ENCODE measurements at regions not wholly inside any gene's neighbourhood (a gene's known extent, or its start where the extent isn't known, plus 50 kb on each side); places are given as distances from the start of the nearest gene placed in this dataset.

DNA sequence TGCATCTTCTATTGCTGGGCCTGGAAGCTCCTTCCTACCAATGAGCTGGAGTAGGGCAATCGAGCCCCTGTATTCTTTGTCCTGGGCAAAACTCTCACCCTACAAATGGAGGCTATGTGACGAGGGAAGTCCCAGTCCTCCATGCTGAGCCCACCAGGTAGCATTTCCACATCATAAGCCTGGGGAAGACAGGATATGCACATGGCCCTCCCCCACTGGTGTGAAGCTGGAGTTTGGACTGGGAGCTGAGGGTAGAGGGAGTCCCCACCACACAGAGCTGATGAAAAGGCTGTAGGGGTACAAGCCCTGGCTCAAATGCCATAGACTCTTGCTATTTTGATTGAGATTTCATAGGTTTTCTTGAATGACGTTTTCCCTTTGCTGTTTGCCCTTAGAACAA lies 99.5 kb upstream of the FOXC1 start:
- H3K4me1 ChIP-seq (ENCODE audit: control insufficient read depth, insufficient read depth, low read length, poor library complexity, severe bottlenecking), result no peaks in the 10 kb centered on the region
- H3K36me3 ChIP-seq (ENCODE audit: control insufficient read depth, insufficient read depth, low read length), result no peaks in the 10 kb centered on the region
- no peak overlapping the region for H3K27ac ChIP-seq (ENCODE audit: insufficient read depth, low read length, poor library complexity, severe bottlenecking)
- DNase-seq, result no peak
- H3K9me3 ChIP-seq (ENCODE audit: control insufficient read depth, low read length), result no peaks in the 10 kb centered on the region
- no peak overlapping the region for H3K4me3 ChIP-seq (ENCODE audit: insufficient read depth, low read depth, low read length, poor library complexity, severe bottlenecking)
- H3K27me3 ChIP-seq (replicated peaks; ENCODE audit: control insufficient read depth, insufficient read depth, low read length, poor library complexity, severe bottlenecking), result no peaks in the 10 kb centered on the region

DNA sequence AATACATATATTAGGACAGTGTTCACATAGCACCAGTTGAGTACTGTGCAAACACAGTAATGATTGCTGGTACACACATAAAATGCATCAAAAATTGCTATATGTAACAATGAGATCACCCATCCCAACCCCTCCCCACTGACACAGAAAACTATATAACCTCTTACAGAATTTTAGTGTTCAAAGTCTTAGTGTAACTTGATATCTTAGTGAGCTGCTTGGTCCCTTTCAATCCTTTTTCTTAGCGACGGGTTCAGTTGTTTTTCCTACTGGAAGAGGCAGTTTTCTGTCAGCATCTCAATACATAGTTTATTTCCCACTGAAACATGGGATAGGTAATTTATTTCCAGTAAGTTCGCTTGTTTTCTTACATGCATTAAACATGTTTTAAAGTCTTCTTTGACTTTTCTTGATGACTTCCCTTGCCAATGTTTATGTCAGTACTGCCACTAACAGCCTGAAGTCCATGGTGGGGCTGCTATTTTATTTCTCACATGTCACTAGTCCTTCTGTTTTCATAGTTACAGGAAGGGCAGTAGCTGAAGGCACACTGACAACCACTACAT lies 96.4 kb upstream of the FOXC1 start:
- no peaks in the 10 kb centered on the region for H3K9me3 ChIP-seq (ENCODE audit: control insufficient read depth, low read length)
- H3K4me3 ChIP-seq (ENCODE audit: insufficient read depth, low read depth, low read length, poor library complexity, severe bottlenecking), result no peak overlapping the region
- H3K4me1 ChIP-seq (ENCODE audit: control insufficient read depth, insufficient read depth, low read length, poor library complexity, severe bottlenecking), result no peaks in the 10 kb centered on the region
- no peak overlapping the region for H3K27ac ChIP-seq (ENCODE audit: insufficient read depth, low read length, poor library complexity, severe bottlenecking)
- no peak for DNase-seq
- H3K27me3 ChIP-seq (replicated peaks; ENCODE audit: control insufficient read depth, insufficient read depth, low read length, poor library complexity, severe bottlenecking), result no peaks in the 10 kb centered on the region
- no peaks in the 10 kb centered on the region for H3K36me3 ChIP-seq (ENCODE audit: control insufficient read depth, insufficient read depth, low read length)

DNA sequence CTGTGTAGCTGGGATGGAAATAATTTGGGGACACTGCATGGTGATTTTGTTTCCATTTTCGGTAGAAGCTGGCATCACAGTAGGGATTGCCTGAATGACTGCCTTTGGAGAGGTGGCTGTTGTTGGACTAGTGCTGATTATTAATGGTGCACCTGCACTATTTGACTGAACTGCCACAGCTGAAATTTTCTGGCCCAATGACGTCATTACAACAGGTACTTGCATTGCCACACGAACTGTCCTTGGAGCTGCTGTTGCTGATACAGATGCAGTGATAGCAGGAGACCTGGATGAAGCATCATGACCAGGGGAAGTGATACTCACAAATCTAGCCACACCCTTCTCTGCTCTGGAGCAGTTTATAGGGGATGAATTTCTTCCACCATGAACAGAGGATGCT lies 95.6 kb upstream of the FOXC1 start:
- Histone ChIP-seq H3K27me3 (replicated peaks; ENCODE audit: control insufficient read depth, insufficient read depth, low read length, poor library complexity, severe bottlenecking) (no peaks in the 10 kb centered on the region), H3K27ac (ENCODE audit: insufficient read depth, low read length, poor library complexity, severe bottlenecking) (no peak overlapping the region), H3K36me3 (ENCODE audit: control insufficient read depth, insufficient read depth, low read length) (no peaks in the 10 kb centered on the region), H3K4me1 (ENCODE audit: control insufficient read depth, insufficient read depth, low read length, poor library complexity, severe bottlenecking) (no peaks in the 10 kb centered on the region), H3K9me3 (ENCODE audit: control insufficient read depth, low read length) (no peaks in the 10 kb centered on the region), H3K4me3 (ENCODE audit: insufficient read depth, low read depth, low read length, poor library complexity, severe bottlenecking) (no peak overlapping the region)
- no peak for DNase-seq

DNA sequence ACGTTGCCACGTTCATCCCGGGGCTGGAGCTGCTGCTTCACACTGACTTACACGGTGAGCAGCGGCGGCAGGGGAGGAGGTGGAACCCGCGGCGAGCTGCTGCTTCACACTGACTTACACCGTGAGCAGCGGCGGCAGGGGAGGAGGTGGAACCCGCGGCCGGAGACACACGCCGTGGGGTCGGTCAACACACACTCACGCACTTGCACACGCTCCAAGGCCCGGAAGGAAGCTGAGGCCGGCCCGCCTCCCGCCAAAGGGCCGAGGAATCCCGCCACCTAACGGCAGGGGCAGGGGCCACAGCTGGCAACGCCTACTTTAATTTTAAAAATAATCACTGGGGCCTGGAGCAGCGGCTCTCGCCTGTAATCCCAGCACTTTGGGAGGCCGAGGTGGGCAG lies 94.4 kb upstream of the FOXC1 start:
- H3K9me3 ChIP-seq (ENCODE audit: control insufficient read depth, low read length), result no peaks in the 10 kb centered on the region
- H3K4me3 ChIP-seq (ENCODE audit: insufficient read depth, low read depth, low read length, poor library complexity, severe bottlenecking), result no peak overlapping the region
- no peaks in the 10 kb centered on the region for H3K27me3 ChIP-seq (replicated peaks; ENCODE audit: control insufficient read depth, insufficient read depth, low read length, poor library complexity, severe bottlenecking)
- H3K36me3 ChIP-seq (ENCODE audit: control insufficient read depth, insufficient read depth, low read length), result no peaks in the 10 kb centered on the region
- no peak overlapping the region for H3K27ac ChIP-seq (ENCODE audit: insufficient read depth, low read length, poor library complexity, severe bottlenecking)
- DNase-seq, result no peak
- no peaks in the 10 kb centered on the region for H3K4me1 ChIP-seq (ENCODE audit: control insufficient read depth, insufficient read depth, low read length, poor library complexity, severe bottlenecking)

DNA sequence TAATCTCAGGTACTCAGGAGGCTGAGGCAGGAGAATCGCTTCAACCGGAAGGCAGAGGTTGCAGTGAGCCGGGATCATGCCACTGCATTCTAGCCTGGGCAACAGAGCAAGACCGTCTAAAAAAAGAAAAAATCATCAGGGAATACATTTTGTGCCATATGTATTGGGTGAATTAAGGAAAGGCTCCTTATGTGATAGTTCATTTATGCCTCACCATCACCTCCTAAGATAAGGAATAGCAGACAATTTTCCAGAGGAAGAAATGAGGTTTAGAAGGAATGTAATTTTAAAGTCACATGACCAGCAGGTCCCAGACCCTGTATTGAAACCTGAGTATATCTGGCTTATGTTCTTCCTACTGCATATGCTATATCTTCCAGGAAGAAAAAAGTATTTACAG lies 93.9 kb upstream of the FOXC1 start:
- Histone ChIP-seq H3K27me3 (replicated peaks; ENCODE audit: control insufficient read depth, insufficient read depth, low read length, poor library complexity, severe bottlenecking) (no peaks in the 10 kb centered on the region), H3K4me1 (ENCODE audit: control insufficient read depth, insufficient read depth, low read length, poor library complexity, severe bottlenecking) (no peaks in the 10 kb centered on the region), H3K4me3 (ENCODE audit: insufficient read depth, low read depth, low read length, poor library complexity, severe bottlenecking) (no peak overlapping the region), H3K9me3 (ENCODE audit: control insufficient read depth, low read length) (no peaks in the 10 kb centered on the region), H3K36me3 (ENCODE audit: control insufficient read depth, insufficient read depth, low read length) (no peaks in the 10 kb centered on the region), H3K27ac (ENCODE audit: insufficient read depth, low read length, poor library complexity, severe bottlenecking) (no peak overlapping the region)
- no peak for DNase-seq

DNA sequence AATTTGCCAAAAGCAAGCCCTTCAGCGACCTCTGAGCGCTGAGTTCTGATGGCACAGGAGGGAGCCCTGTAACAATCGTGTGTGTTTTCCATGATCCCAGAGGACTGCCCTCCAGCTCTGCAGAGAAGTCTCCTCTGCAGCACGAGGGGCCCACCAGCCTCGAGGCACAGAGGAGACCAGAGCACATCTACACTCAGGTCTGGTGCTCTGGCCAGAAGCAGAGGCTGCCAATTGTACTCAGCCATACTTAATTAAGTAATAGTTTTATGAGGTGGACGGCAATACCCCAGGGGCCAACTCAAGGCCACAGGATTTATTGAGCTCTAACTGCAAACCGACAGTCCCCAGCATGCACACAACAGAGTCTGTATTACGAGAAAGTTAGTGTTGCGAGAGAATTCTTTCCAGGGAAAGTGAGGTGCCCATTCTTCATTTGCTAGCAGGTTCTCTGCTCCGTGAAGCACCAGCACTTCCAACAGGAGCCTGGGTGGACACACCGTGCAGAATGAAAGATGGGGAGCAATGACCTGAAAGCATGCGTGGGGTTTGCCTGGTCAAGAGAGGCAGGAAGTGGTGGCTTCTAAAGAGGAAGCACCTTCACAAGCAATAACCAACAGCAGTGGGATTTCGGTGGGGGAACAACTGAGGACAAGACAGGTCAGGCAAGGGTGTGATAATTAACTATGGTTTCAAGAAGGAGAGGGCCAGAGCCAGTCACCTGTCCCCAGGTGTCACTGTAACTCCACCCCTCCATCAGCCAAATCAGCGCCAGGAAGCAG lies 92.8 kb upstream of the FOXC1 start:
- DNase-seq, result no peak
- Histone ChIP-seq H3K4me3 (ENCODE audit: insufficient read depth, low read depth, low read length, poor library complexity, severe bottlenecking) (no peak overlapping the region), H3K4me1 (ENCODE audit: control insufficient read depth, insufficient read depth, low read length, poor library complexity, severe bottlenecking) (no peaks in the 10 kb centered on the region), H3K27ac (ENCODE audit: insufficient read depth, low read length, poor library complexity, severe bottlenecking) (no peak overlapping the region), H3K36me3 (ENCODE audit: control insufficient read depth, insufficient read depth, low read length) (no peaks in the 10 kb centered on the region), H3K27me3 (replicated peaks; ENCODE audit: control insufficient read depth, insufficient read depth, low read length, poor library complexity, severe bottlenecking) (no peaks in the 10 kb centered on the region), H3K9me3 (ENCODE audit: control insufficient read depth, low read length) (no peaks in the 10 kb centered on the region)

DNA sequence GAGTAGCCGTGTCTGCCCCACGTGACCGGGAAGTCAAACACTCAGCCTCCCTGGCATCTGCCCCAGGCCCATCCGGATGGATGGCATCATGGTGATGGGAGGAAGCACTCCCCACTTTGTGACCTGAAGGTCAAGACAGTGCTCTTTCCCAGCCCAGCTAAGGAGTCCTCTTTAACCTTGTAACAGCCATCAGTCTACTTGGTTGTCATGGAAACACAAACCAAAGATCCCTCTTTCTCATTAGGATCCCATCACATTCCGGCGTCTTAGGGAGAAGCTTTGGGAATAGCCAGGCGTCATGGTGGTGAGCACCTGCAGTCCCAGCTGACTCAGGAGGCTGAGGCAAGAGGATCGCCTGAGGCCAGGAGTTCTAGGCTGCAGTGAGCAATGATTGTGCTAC lies 90.9 kb upstream of the FOXC1 start:
- Histone ChIP-seq H3K4me1 (ENCODE audit: control insufficient read depth, insufficient read depth, low read length, poor library complexity, severe bottlenecking) (no peaks in the 10 kb centered on the region), H3K27ac (ENCODE audit: insufficient read depth, low read length, poor library complexity, severe bottlenecking) (no peak overlapping the region), H3K4me3 (ENCODE audit: insufficient read depth, low read depth, low read length, poor library complexity, severe bottlenecking) (no peak overlapping the region), H3K36me3 (ENCODE audit: control insufficient read depth, insufficient read depth, low read length) (no peaks in the 10 kb centered on the region), H3K27me3 (replicated peaks; ENCODE audit: control insufficient read depth, insufficient read depth, low read length, poor library complexity, severe bottlenecking) (no peaks in the 10 kb centered on the region), H3K9me3 (ENCODE audit: control insufficient read depth, low read length) (no peaks in the 10 kb centered on the region)
- no peak for DNase-seq

DNA sequence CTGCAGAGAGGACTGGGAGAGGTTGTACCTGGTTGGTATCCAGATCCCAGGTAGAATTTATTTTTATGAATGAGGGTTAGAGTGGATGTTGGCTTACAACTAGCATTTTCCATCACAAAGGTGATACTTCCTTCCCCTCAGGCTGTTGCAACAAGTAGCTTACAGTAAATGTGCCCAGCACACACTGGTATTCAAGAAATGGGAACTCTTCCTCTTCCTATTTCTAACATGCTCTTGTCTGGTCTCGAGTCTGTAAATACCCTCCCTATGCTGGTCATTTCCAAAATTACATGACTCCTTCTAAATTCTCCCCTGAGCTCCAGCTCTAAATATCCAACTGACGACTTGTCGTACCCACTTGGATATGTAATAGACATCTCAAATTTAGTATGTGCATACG lies 90.1 kb upstream of the FOXC1 start:
- Histone ChIP-seq H3K27me3 (replicated peaks; ENCODE audit: control insufficient read depth, insufficient read depth, low read length, poor library complexity, severe bottlenecking) (no peaks in the 10 kb centered on the region), H3K36me3 (ENCODE audit: control insufficient read depth, insufficient read depth, low read length) (no peaks in the 10 kb centered on the region), H3K4me1 (ENCODE audit: control insufficient read depth, insufficient read depth, low read length, poor library complexity, severe bottlenecking) (peaks cover 6% of the 10 kb centered on the region), H3K27ac (ENCODE audit: insufficient read depth, low read length, poor library complexity, severe bottlenecking) (no peak overlapping the region), H3K9me3 (ENCODE audit: control insufficient read depth, low read length) (no peaks in the 10 kb centered on the region), H3K4me3 (ENCODE audit: insufficient read depth, low read depth, low read length, poor library complexity, severe bottlenecking) (no peak overlapping the region)
- no peak for DNase-seq

DNA sequence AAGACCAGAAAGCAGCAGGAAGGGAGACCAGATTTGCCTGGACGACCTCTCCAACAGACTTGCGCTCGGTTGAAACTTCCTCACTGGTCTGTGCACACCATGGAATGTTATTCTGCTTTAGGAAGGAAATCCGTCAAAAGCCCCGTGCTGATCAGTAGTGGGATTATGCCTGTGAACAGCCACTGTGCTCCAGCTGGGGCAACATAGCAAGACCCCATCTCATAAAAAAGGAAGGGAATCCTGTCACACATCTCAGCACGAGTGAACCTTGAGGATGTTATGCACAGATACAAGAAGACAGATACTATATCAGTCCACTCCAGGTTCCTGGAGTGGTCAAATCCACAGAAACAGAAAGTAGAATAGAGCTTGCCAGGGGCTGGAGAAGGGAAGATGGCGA lies 86.9 kb upstream of the FOXC1 start:
- H3K36me3 ChIP-seq (ENCODE audit: control insufficient read depth, insufficient read depth, low read length), result no peaks in the 10 kb centered on the region
- H3K9me3 ChIP-seq (ENCODE audit: control insufficient read depth, low read length), result no peaks in the 10 kb centered on the region
- DNase-seq, result no peak
- no peaks in the 10 kb centered on the region for H3K27me3 ChIP-seq (replicated peaks; ENCODE audit: control insufficient read depth, insufficient read depth, low read length, poor library complexity, severe bottlenecking)
- no peak overlapping the region for H3K27ac ChIP-seq (ENCODE audit: insufficient read depth, low read length, poor library complexity, severe bottlenecking)
- H3K4me1 ChIP-seq (ENCODE audit: control insufficient read depth, insufficient read depth, low read length, poor library complexity, severe bottlenecking), result peaks cover 32% of the 10 kb centered on the region
- H3K4me3 ChIP-seq (ENCODE audit: insufficient read depth, low read depth, low read length, poor library complexity, severe bottlenecking), result no peak overlapping the region

DNA sequence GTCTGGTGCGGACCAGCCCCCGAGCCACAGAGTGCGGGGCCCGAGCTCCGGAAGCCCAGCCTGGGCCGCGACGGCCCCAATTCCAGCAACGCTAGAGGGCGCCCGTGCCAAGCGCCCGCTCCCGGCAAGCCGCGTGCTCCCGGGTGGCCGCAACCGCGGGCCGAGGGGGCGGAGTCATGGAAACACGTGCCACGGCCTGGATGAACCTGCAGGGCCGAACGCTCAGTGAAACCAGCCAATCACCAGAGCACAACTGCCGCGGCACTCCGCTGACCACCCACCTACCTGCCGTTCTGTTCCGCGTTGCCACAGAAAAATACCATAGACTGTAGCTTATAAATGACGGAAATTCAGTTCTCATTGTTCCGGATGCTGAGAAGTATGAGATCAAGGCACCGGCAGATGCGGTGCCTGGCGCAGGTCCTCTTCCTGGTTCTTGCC lies 85.7 kb upstream of the FOXC1 start:
- H3K4me3 ChIP-seq (ENCODE audit: insufficient read depth, low read depth, low read length, poor library complexity, severe bottlenecking), result peak overlapping the region; percentile 13

More for the DNA sequence above, 85.7 kb upstream of the FOXC1 start:
- no peaks in the 10 kb centered on the region for H3K36me3 ChIP-seq (ENCODE audit: control insufficient read depth, insufficient read depth, low read length)
- DNase-seq, result peak; percentile 40 to 75 (median 62)
- H3K27ac ChIP-seq (ENCODE audit: insufficient read depth, low read length, poor library complexity, severe bottlenecking), result peak overlapping the region; percentile 27
- H3K9me3 ChIP-seq (ENCODE audit: control insufficient read depth, low read length), result no peaks in the 10 kb centered on the region
- H3K4me1 ChIP-seq (ENCODE audit: control insufficient read depth, insufficient read depth, low read length, poor library complexity, severe bottlenecking), result peaks cover 36% of the 10 kb centered on the region
- H3K27me3 ChIP-seq (replicated peaks; ENCODE audit: control insufficient read depth, insufficient read depth, low read length, poor library complexity, severe bottlenecking), result no peaks in the 10 kb centered on the region
